AG04450 (cell line): ENCODE measurements at regions not wholly inside any gene's neighbourhood (a gene's known extent, or its start where the extent isn't known, plus 50 kb on each side); places are given as distances from the start of the nearest gene placed in this dataset.

ENCODE experiments used
- CTCF ChIA-PET: fragments of 300-600, 350-600 bp; formaldehyde crosslinking; extraction: SDS; loops from one replicate; lab custom pipeline; 2022; ENCODE audit warnings: antibody characterized with exemption, inconsistent platforms; lab: Charles Lee
- POLR2A ChIA-PET: fragments of 350-600 bp; formaldehyde crosslinking; extraction: SDS; loops from one replicate; lab custom pipeline; 2021; ENCODE audit warnings: antibody characterized with exemption, inconsistent platforms; lab: Yijun Ruan, JAX
- DNase-seq: peaks from one replicate; pipeline ENCODE4 v3.0.0-alpha.2; 2011; ENCODE audit warnings: low read depth, low spot score
- H3K27ac ChIP-seq: one replicate; pipeline ENCODE4 v1.5.1; 2012; ENCODE audit warnings: low read depth, low read length, control low read depth
- H3K27me3 ChIP-seq: one replicate; pipeline ENCODE4 v1.6.0; 2012; ENCODE audit warnings: low read length; ENCODE audit not compliant: control insufficient read depth, insufficient read depth
- H3K4me3 ChIP-seq: 2 replicates; pipeline ENCODE4 v1.5.1; 2011; ENCODE audit warnings: mild to moderate bottlenecking, low read depth, low read length, control low read depth
- H3K9me3 ChIP-seq: 2 replicates; pipeline ENCODE4 v1.5.1; 2012; ENCODE audit warnings: low read length; ENCODE audit not compliant: control insufficient read depth, insufficient read depth
- CTCF ChIP-seq: IDR thresholded peaks from 2 replicates; pipeline ENCODE4 v1.5.1; 2011; ENCODE audit warnings: low read depth, low read length, control low read depth, inconsistent platforms

- Histone ChIP-seq H3K27ac (no peak overlapping the region), H3K9me3 (peaks cover 8% of the 10 kb centered on the region; the same call in 1 of the 2 replicates), H3K27me3 (peaks cover 9% of the 10 kb centered on the region), H3K4me3 (no peak overlapping the region)
- no peak for TF ChIP-seq CTCF
- POLR2A ChIA-PET = no interaction called here
- CTCF ChIA-PET = no interaction called here
- DNase-seq = no peak
These were observed 185.7 kb downstream of the ATPSCKMT start for GRCh38 chr5:10063997-10064396.

- Histone ChIP-seq H3K27me3 (peaks cover 18% of the 10 kb centered on the region), H3K9me3 (no peaks in the 10 kb centered on the region; the same call in 1 of the 2 replicates), H3K4me3 (no peak overlapping the region), H3K27ac (no peak overlapping the region)
- CTCF ChIA-PET = no interaction called here
- POLR2A ChIA-PET = no interaction called here
- TF ChIP-seq CTCF = no peak
- DNase-seq = no peak
These were observed 189.7 kb downstream of the ATPSCKMT start for GRCh38 chr5:10059980-10060379.

GRCh38 chr5:10059556-10059955 lies 190.1 kb downstream of the ATPSCKMT start:
- CTCF ChIA-PET = no interaction called here
- H3K4me3 ChIP-seq = no peak overlapping the region
- DNase-seq = no peak
- no peaks in the 10 kb centered on the region for H3K9me3 ChIP-seq
- peaks cover 18% of the 10 kb centered on the region for H3K27me3 ChIP-seq
- TF ChIP-seq CTCF = no peak
- H3K27ac ChIP-seq = no peak overlapping the region
- POLR2A ChIA-PET = no interaction called here

GRCh38 chr5:10057356-10057755 lies 192.3 kb downstream of the ATPSCKMT start:
- DNase-seq = no peak
- H3K27ac ChIP-seq = no peak overlapping the region
- ChIA-PET POLR2A (no interaction called here), CTCF (no interaction called here)
- H3K4me3 ChIP-seq = no peak overlapping the region
- peaks cover under 1% of the 10 kb centered on the region; the same call in 1 of the 2 replicates for H3K9me3 ChIP-seq
- TF ChIP-seq CTCF = no peak
- peaks cover 18% of the 10 kb centered on the region for H3K27me3 ChIP-seq

GRCh38 chr5:10056228-10056760 lies 193.4 kb downstream of the ATPSCKMT start:
- peaks cover 18% of the 10 kb centered on the region for H3K27me3 ChIP-seq

More at GRCh38 chr5:10056228-10056760, 193.4 kb downstream of the ATPSCKMT start:
- Histone ChIP-seq H3K27ac (no peak overlapping the region), H3K4me3 (no peak overlapping the region), H3K9me3 (peaks cover 11% of the 10 kb centered on the region; the same call in 1 of the 2 replicates)
- DNase-seq = no peak
- ChIA-PET CTCF (no interaction called here), POLR2A (no interaction called here)
- TF ChIP-seq CTCF = no peak
